ENCODE measurements at regions not wholly inside any gene's neighbourhood (a gene's known extent, or its start where the extent isn't known, plus 50 kb on each side); places are given as distances from the start of the nearest gene placed in this dataset.

- CTCF ChIA-PET = no interaction called here
- no peak overlapping the region for H3K27ac Mint-ChIP-seq (ENCODE audit: unreplicated experiment)
These were observed 302.9 kb upstream of the RARB start for GRCh38 chr3:25125201-25125600.

GRCh38 chr3:25128735-25129134 is 299.3 kb upstream of the RARB start:
- no peak for DNase-seq
- Mint-ChIP-seq H3K27ac (ENCODE audit: unreplicated experiment) (no peak overlapping the region), H3K9me3 (ENCODE audit: low read depth, unreplicated experiment) (peaks cover 4% of the 10 kb centered on the region), H3K27me3 (ENCODE audit: unreplicated experiment) (no peaks in the 10 kb centered on the region), H3K4me3 (ENCODE audit: low read depth, unreplicated experiment) (no peak overlapping the region), H3K4me1 (ENCODE audit: low read depth, unreplicated experiment) (no peaks in the 10 kb centered on the region), H3K36me3 (ENCODE audit: insufficient read depth, unreplicated experiment) (no peaks in the 10 kb centered on the region)
- TF ChIP-seq CTCF (IDR thresholded peaks at IDR 0.05; ENCODE audit: unreplicated experiment) = no peak
- intact Hi-C loops (cut with micrococcal nuclease; ENCODE audit: unreplicated experiment) = no loop called here
- BruUV-seq (replicated peaks) = no TSS peak
- CTCF ChIA-PET = no interaction called here

More at GRCh38 chr3:25125201-25125600, 302.9 kb upstream of the RARB start:
- BruUV-seq (replicated peaks) = no TSS peak
- H3K27me3 Mint-ChIP-seq (ENCODE audit: unreplicated experiment) = no peaks in the 10 kb centered on the region
- no peaks in the 10 kb centered on the region for H3K36me3 Mint-ChIP-seq (ENCODE audit: insufficient read depth, unreplicated experiment)
- H3K4me1 Mint-ChIP-seq (ENCODE audit: low read depth, unreplicated experiment) = peaks cover 11% of the 10 kb centered on the region
- intact Hi-C loops (cut with micrococcal nuclease; ENCODE audit: unreplicated experiment) = no loop called here
- H3K4me3 Mint-ChIP-seq (ENCODE audit: low read depth, unreplicated experiment) = no peak overlapping the region
- no peak for DNase-seq
- no peaks in the 10 kb centered on the region for H3K9me3 Mint-ChIP-seq (ENCODE audit: low read depth, unreplicated experiment)
- TF ChIP-seq CTCF (IDR thresholded peaks at IDR 0.05; ENCODE audit: unreplicated experiment) = no peak

- Mint-ChIP-seq H3K4me1 (ENCODE audit: low read depth, unreplicated experiment) (no peaks in the 10 kb centered on the region), H3K9me3 (ENCODE audit: low read depth, unreplicated experiment) (peaks cover 4% of the 10 kb centered on the region), H3K4me3 (ENCODE audit: low read depth, unreplicated experiment) (no peak overlapping the region), H3K36me3 (ENCODE audit: insufficient read depth, unreplicated experiment) (no peaks in the 10 kb centered on the region), H3K27ac (ENCODE audit: unreplicated experiment) (no peak overlapping the region), H3K27me3 (ENCODE audit: unreplicated experiment) (no peaks in the 10 kb centered on the region)
- CTCF ChIA-PET = no interaction called here
- BruUV-seq (replicated peaks) = no TSS peak
- intact Hi-C loops (cut with micrococcal nuclease; ENCODE audit: unreplicated experiment) = no loop called here
- DNase-seq = no peak
- no peak for TF ChIP-seq CTCF (IDR thresholded peaks at IDR 0.05; ENCODE audit: unreplicated experiment)
These were observed 297.1 kb upstream of the RARB start for GRCh38 chr3:25130724-25131520.

- no TSS peak for BruUV-seq (replicated peaks)
- intact Hi-C loops (cut with micrococcal nuclease; ENCODE audit: unreplicated experiment) = no loop called here
- no peak for TF ChIP-seq CTCF (IDR thresholded peaks at IDR 0.05; ENCODE audit: unreplicated experiment)
- Mint-ChIP-seq H3K9me3 (ENCODE audit: low read depth, unreplicated experiment) (peaks cover 4% of the 10 kb centered on the region), H3K27ac (ENCODE audit: unreplicated experiment) (no peak overlapping the region), H3K4me1 (ENCODE audit: low read depth, unreplicated experiment) (no peaks in the 10 kb centered on the region), H3K36me3 (ENCODE audit: insufficient read depth, unreplicated experiment) (no peaks in the 10 kb centered on the region), H3K4me3 (ENCODE audit: low read depth, unreplicated experiment) (no peak overlapping the region), H3K27me3 (ENCODE audit: unreplicated experiment) (no peaks in the 10 kb centered on the region)
- CTCF ChIA-PET = interaction anchor here (0.7 kb wide), 1 partner anchor 697 kb away, joined by 5 read pairs; no protein-coding TSS in a partner anchor
- DNase-seq = no peak
These were observed 294.5 kb upstream of the RARB start for GRCh38 chr3:25133588-25133987.

Data from Calu3 (cell line).